A549 (cell line): ENCODE measurements at regions not wholly inside any gene's neighbourhood (a gene's known extent, or its start where the extent isn't known, plus 50 kb on each side); places are given as distances from the start of the nearest gene placed in this dataset.

Experiments used
- CBX2 ChIP-seq: fragments of 200-600 bp; sonication (generic); IDR thresholded peaks from 2 replicates; pipeline ENCODE4 v1.6.1; 2016; ENCODE audit warnings: low read depth, mild to moderate bottlenecking, borderline replicate concordance
- CHD2 ChIP-seq: fragments of 150-350 bp; IDR thresholded peaks from 2 replicates; pipeline ENCODE4 v1.6.1; 2014; ENCODE audit warnings: low read length; ENCODE audit not compliant: partially characterized antibody
- CTCF ChIP-seq: fragments of >200 bp; sonication (Bioruptor Twin); formaldehyde crosslinking; IDR thresholded peaks from 3 replicates; pipeline ENCODE4 v1.5.1; 2016
- KDM1A ChIP-seq: fragments of 200-600 bp; sonication (generic); IDR thresholded peaks from 2 replicates; pipeline ENCODE4 v1.6.1; 2016; ENCODE audit warnings: low read depth, mild to moderate bottlenecking
- MAX ChIP-seq: IDR thresholded peaks from 2 replicates; pipeline ENCODE4 v1.6.1; 2012
- PBX3 ChIP-seq: IDR thresholded peaks from 2 replicates; pipeline ENCODE4 v1.6.1; 2012
- PHF8 ChIP-seq: fragments of 200-600 bp; sonication (generic); IDR thresholded peaks from 2 replicates; pipeline ENCODE4 v1.6.1; 2016; ENCODE audit warnings: low read depth, mild to moderate bottlenecking, antibody characterized with exemption, moderate library complexity, borderline replicate concordance
- POLR2A ChIP-seq: IDR thresholded peaks from 2 replicates; pipeline ENCODE4 v1.6.1; 2012; ENCODE audit warnings: mild to moderate bottlenecking, low read length
- POLR2AphosphoS2 ChIP-seq: conservative IDR thresholded peaks from 2 replicates; pipeline ENCODE4 v1.6.1; 2012; ENCODE audit warnings: low read length, improper control_type of control experiment, inconsistent platforms
- RCOR1 ChIP-seq: fragments of 150-350 bp; IDR thresholded peaks from 2 replicates; pipeline ENCODE4 v1.6.1; 2014; ENCODE audit warnings: antibody characterized with exemption, low read length, low read depth
- TP53 ChIP-seq: fragments of 250-450 bp; sonication (Bioruptor Pico); IDR thresholded peaks from 2 replicates; pipeline ENCODE4 v1.5.0; 2021; ENCODE audit warnings: mild to moderate bottlenecking, moderate library complexity

GRCh38 chr16:29117631-29118030 is 132.8 kb downstream of the LAT start:
- TF ChIP-seq MAX (no peak), CBX2 (no peak), CTCF (no peak), POLR2A (no peak), CHD2 (no peak), PHF8 (no peak), RCOR1 (no peak), TP53 (no peak), PBX3 (no peak), KDM1A (no peak), POLR2AphosphoS2 (no peak)
